Rectal smooth muscle tissue (tissue), 1 donor: ENCODE measurements at regions not wholly inside any gene's neighbourhood (a gene's known extent, or its start where the extent isn't known, plus 50 kb on each side); places are given as distances from the start of the nearest gene placed in this dataset.
"Not testable (repeated sequence)": the region's sequence is repeated elsewhere in the genome, so short reads cannot be mapped to it uniquely, and the experiment has no call there.

ENCODE experiments used
- H3K27ac ChIP-seq: one replicate; pipeline ENCODE4 v1.7.0; 2013; ENCODE audit warnings: low read depth, low read length, inconsistent platforms
- H3K27me3 ChIP-seq: one replicate; pipeline ENCODE4 v1.7.0; 2013; ENCODE audit warnings: low read length; ENCODE audit not compliant: control insufficient read depth, insufficient read depth
- H3K36me3 ChIP-seq: one replicate; pipeline ENCODE4 v1.7.0; 2013; ENCODE audit warnings: low read length; ENCODE audit not compliant: control insufficient read depth, insufficient read depth
- H3K4me1 ChIP-seq: one replicate; pipeline ENCODE4 v1.7.0; 2013; ENCODE audit warnings: low read length; ENCODE audit not compliant: control insufficient read depth, insufficient read depth
- H3K4me3 ChIP-seq: one replicate; pipeline ENCODE4 v1.7.0; 2013; ENCODE audit warnings: low read length
- H3K9ac ChIP-seq: one replicate; pipeline ENCODE4 v1.7.0; 2013; ENCODE audit warnings: low read length

GRCh38 chr5:62217095-62217494, 88.9 kb upstream of the KIF2A start:
- H3K36me3 ChIP-seq, H3K4me1 ChIP-seq, H3K4me3 ChIP-seq, H3K9ac ChIP-seq, H3K27me3 ChIP-seq, H3K27ac ChIP-seq: not testable (repeated sequence)

DNA sequence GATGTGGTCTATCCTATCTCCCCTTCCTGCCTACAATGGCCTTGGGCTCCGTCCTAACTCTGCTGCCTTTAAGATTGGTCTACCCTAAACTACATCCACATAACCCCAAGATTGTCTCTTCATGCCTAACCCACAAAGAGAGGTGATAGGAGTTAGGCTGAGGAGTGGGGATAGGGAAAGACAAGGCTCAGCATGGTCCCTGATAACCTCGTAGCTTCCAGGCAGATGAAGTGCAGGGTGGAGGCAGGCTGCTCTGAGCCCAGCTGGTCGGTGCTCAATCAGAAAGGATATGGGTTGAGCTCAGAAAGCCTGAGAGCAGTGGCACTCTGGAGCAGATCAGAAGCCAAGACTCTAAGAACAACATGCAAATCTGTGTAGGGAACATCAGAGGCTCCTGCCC, 87.1 kb upstream of the KIF2A start:
- not testable (repeated sequence) for H3K27ac ChIP-seq, H3K9ac ChIP-seq, H3K27me3 ChIP-seq, H3K4me1 ChIP-seq, H3K36me3 ChIP-seq, H3K4me3 ChIP-seq

GRCh38 chr5:62221881-62222280, 84.1 kb upstream of the KIF2A start:
- not testable (repeated sequence) for H3K27me3 ChIP-seq, H3K4me1 ChIP-seq, H3K9ac ChIP-seq, H3K36me3 ChIP-seq, H3K4me3 ChIP-seq, H3K27ac ChIP-seq

GRCh38 chr5:62222305-62222704, 83.7 kb upstream of the KIF2A start:
- H3K27ac ChIP-seq, H3K4me1 ChIP-seq, H3K27me3 ChIP-seq, H3K9ac ChIP-seq, H3K36me3 ChIP-seq, H3K4me3 ChIP-seq: not testable (repeated sequence)

- not testable (repeated sequence) for H3K36me3 ChIP-seq, H3K4me1 ChIP-seq, H3K27ac ChIP-seq, H3K4me3 ChIP-seq, H3K9ac ChIP-seq, H3K27me3 ChIP-seq
Observed at GRCh38 chr5:62223312-62223670, 82.7 kb upstream of the KIF2A start.

DNA sequence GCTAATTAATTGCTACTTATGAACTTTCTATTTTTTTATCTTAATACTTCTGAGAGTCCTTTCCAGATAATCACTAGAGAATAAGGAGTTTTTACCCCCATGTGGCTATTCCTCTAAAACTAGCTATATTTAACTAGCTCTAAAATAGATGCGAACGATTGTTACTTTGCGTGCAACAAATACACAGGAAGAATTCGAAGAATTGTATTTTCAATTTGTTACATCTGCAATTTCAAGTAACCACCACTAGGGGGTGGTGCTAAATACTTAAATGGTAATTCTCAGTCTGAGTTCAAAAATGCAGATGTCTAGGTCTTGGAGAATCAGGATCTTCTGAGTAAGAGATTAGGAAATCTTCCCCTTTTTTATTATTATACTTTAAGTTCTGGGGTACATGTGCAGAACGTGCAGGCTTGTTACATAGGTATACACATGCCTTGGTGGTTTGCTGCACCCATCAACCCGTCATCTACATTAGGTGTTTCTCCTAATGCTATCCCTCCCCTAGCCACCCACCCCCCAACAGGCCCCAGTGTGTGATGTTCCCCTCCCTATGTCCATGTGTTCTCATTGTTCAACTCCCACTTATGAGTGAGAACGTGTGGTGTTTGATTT, 80.9 kb upstream of the KIF2A start:
- not testable (repeated sequence) for H3K27ac ChIP-seq, H3K4me1 ChIP-seq, H3K4me3 ChIP-seq, H3K36me3 ChIP-seq, H3K9ac ChIP-seq, H3K27me3 ChIP-seq

- not testable (repeated sequence) for H3K36me3 ChIP-seq, H3K27ac ChIP-seq, H3K4me3 ChIP-seq, H3K4me1 ChIP-seq, H3K9ac ChIP-seq, H3K27me3 ChIP-seq
Observed at GRCh38 chr5:62230876-62231388, 75.1 kb upstream of the KIF2A start.

DNA sequence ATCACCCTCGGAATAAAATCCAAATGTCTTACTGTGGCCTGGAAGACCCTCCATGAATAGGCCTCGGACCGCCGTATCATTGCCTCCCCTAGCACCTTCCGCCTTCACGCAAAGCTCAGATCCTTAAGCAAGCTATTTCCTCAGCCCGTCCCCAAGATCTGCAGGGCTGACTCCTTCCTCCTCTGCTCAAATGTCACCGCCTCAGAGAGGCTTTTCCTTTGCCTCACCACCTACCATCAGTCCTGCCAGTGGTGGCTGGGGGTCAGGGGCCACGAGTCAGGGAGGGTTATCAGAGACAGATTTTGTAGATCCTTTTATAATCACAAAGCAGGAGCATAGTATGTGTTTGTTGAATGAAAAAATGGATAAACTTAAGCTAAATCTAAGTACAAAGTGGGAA, 74.4 kb upstream of the KIF2A start:
- Histone ChIP-seq H3K27ac (no peak overlapping the region), H3K4me3 (no peak overlapping the region), H3K4me1 (no peaks in the 10 kb centered on the region), H3K9ac (no peak overlapping the region), H3K27me3 (no peaks in the 10 kb centered on the region), H3K36me3 (no peaks in the 10 kb centered on the region)

DNA sequence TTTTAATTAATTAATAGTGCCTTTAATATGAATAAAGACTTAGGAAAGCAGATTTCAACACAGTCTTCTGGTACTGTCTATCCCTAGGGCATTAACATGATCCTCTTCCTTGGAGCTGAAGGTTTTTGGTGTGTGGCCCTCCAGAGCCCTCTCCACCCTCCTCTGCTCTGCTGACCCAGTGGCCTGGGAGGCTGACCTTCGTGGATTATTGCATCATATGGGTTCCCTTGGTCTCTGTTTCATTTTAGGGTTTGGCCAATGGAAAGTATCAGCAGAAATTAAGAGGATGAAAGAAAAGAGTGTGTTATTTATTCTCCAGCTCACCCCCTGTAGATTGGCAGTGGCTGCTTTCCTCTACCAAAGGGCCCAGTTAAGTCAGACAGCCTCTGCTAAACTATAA, 73.8 kb upstream of the KIF2A start:
- H3K27ac ChIP-seq, result not testable (repeated sequence)

DNA sequence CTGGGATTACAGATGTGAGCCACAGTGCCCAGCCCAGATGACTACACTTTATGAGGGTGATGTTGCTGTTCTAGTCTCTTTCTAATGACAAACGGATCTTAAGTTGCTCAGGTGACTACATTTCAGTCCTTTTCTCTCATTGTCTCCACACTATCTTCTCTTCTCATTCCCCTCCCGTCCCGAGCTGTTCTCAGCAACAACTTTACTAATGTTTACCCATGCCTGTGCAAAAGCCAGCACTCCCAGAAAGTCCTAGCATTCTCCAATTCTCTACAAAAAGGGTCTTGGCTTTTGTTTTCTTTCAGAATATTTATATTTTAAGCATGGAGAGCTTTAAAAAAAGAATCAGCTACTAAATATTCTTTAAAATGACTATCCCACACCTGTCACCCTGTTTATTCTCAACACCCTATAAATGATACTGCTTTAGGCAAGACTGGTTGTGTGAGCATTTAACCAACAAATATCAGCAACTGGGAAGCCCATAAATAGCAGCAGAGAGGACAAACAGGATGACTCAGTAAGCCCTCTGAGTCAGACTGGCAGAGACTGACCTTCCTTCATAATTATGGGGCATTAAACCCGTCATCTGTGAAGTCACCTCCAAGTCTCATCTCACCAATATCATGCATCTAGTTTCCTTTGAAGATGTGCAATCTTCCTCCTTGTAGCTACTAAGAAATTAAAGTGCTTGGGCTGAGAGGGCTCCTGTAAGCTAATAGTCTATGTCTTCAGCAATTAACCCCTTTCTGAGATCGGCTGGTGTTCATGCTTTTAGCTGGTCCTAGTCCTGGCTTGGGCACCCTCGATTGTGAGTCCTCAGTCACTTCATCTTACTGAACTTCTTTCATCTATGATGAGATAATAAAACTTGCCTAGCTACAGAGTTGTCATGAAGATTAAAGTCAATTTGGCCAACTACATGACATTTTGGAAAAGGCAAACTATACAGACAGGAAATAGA, 72.6 kb upstream of the KIF2A start:
- not testable (repeated sequence) for H3K4me3 ChIP-seq, H3K36me3 ChIP-seq, H3K4me1 ChIP-seq, H3K9ac ChIP-seq, H3K27me3 ChIP-seq, H3K27ac ChIP-seq

More for the DNA sequence above, 73.8 kb upstream of the KIF2A start:
- not testable (repeated sequence) for H3K27me3 ChIP-seq, H3K9ac ChIP-seq, H3K4me1 ChIP-seq, H3K36me3 ChIP-seq, H3K4me3 ChIP-seq

DNA sequence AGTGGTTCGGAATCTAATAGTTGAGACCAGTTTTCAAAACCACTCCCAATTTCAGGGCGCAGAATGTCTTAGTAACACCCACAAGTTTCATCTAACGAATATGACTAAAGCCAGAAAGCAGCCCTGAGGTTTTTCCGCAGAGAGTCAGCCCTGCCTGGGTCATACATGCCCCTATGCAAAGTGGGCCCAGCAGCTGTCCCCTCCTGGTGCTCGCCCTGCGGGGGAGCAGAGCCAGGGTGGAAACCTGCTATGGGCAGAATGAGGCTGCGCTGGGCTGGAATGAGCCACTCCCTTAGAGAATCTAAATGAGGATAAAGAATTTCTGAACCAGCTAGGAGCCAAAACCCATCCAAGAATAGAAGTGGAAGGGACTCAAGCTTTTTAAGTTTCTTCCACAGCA, 69.4 kb upstream of the KIF2A start:
- not testable (repeated sequence) for H3K4me3 ChIP-seq, H3K27me3 ChIP-seq, H3K36me3 ChIP-seq, H3K9ac ChIP-seq, H3K27ac ChIP-seq, H3K4me1 ChIP-seq

DNA sequence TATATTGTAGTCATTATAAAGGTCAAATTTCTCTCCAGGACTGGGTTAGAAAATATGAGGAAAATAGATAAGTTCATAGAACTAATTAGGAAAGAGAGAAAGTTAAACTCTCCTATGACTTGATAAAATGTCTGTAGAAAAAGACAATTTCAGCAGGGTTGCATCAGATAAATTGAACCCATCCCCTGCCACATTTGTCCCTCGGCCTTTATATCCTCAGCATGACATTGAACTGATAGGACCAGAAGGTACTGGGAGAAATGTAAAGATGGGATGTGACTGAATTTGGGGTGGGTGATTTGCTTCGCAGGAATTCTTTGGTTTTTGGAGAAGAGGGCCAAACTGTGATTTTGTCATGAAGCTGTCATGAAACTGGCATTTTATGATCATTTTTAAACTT, 68.1 kb upstream of the KIF2A start:
- not testable (repeated sequence) for H3K27me3 ChIP-seq, H3K9ac ChIP-seq, H3K36me3 ChIP-seq, H3K4me1 ChIP-seq, H3K4me3 ChIP-seq, H3K27ac ChIP-seq

- H3K36me3 ChIP-seq, result not testable (repeated sequence)
Observed at GRCh38 chr5:62238584-62238983, 67.4 kb upstream of the KIF2A start.

More at GRCh38 chr5:62238584-62238983, 67.4 kb upstream of the KIF2A start:
- not testable (repeated sequence) for H3K4me3 ChIP-seq, H3K4me1 ChIP-seq, H3K27ac ChIP-seq, H3K9ac ChIP-seq, H3K27me3 ChIP-seq
